WTC11 (cell line): ENCODE measurements at regions not wholly inside any gene's neighbourhood (a gene's known extent, or its start where the extent isn't known, plus 50 kb on each side); places are given as distances from the start of the nearest gene placed in this dataset.

Experiments used
- CREB1 ChIP-seq: sonication (generic); formaldehyde crosslinking; IDR thresholded peaks from 2 replicates; pipeline ENCODE4 v1.8.0; 2023; ENCODE audit warnings: mild to moderate bottlenecking, missing genetic modification reagents
- ELF4 ChIP-seq: sonication (generic); formaldehyde crosslinking; IDR thresholded peaks from 2 replicates; pipeline ENCODE4 v1.8.1; 2022; ENCODE audit warnings: low read depth, mild to moderate bottlenecking, moderate library complexity, missing genetic modification reagents
- FOXJ3 ChIP-seq: sonication (generic); formaldehyde crosslinking; IDR thresholded peaks from 2 replicates; pipeline ENCODE4 v1.9.0; 2021; ENCODE audit warnings: missing genetic modification reagents, mild to moderate bottlenecking, borderline replicate concordance
- NR1H2 ChIP-seq: sonication (generic); formaldehyde crosslinking; IDR thresholded peaks from 2 replicates; pipeline ENCODE4 v1.9.0; 2021; ENCODE audit warnings: mild to moderate bottlenecking, moderate library complexity, missing genetic modification reagents
- TCF7 ChIP-seq: sonication (generic); formaldehyde crosslinking; IDR thresholded peaks from 2 replicates; pipeline ENCODE4 v1.8.0; 2022; ENCODE audit warnings: mild to moderate bottlenecking, low read depth, missing genetic modification reagents, moderate library complexity
- TF ChIP-seq, protein P1 (sequence below): sonication (generic); formaldehyde crosslinking; IDR thresholded peaks from 2 replicates; pipeline ENCODE4 v1.8.1; 2022; ENCODE audit warnings: mild to moderate bottlenecking, missing genetic modification reagents, moderate library complexity, borderline replicate concordance
- TF ChIP-seq, protein P2 (sequence below): fragments of 200-600 bp; IDR thresholded peaks from 2 replicates; pipeline ENCODE4 v1.8.0; 2022; ENCODE audit warnings: antibody characterized with exemption
- TF ChIP-seq, protein P3 (sequence below): fragments of 250-450 bp; sonication (Bioruptor Pico); IDR thresholded peaks from 2 replicates; pipeline ENCODE4 v1.9.0; 2021; ENCODE audit warnings: moderate library complexity, mild to moderate bottlenecking, inconsistent platforms, borderline replicate concordance
- TF ChIP-seq, protein P4 (sequence below): sonication (generic); formaldehyde crosslinking; IDR thresholded peaks from 2 replicates; pipeline ENCODE4 v1.8.0; 2022; ENCODE audit warnings: mild to moderate bottlenecking, missing genetic modification reagents
- TF ChIP-seq, protein P5 (sequence below): sonication (generic); formaldehyde crosslinking; IDR thresholded peaks from 2 replicates; pipeline ENCODE4 v1.8.1; 2023; ENCODE audit warnings: mild to moderate bottlenecking, missing genetic modification reagents
- TF ChIP-seq, protein P6 (sequence below): sonication (generic); formaldehyde crosslinking; IDR thresholded peaks from 2 replicates; pipeline ENCODE4 v1.8.1; 2023; ENCODE audit warnings: mild to moderate bottlenecking, missing genetic modification reagents
- TF ChIP-seq, protein P7 (sequence below): sonication (generic); formaldehyde crosslinking; IDR thresholded peaks from 2 replicates; pipeline ENCODE4 v1.8.1; 2022; ENCODE audit warnings: missing genetic modification reagents, borderline replicate concordance

DNA sequence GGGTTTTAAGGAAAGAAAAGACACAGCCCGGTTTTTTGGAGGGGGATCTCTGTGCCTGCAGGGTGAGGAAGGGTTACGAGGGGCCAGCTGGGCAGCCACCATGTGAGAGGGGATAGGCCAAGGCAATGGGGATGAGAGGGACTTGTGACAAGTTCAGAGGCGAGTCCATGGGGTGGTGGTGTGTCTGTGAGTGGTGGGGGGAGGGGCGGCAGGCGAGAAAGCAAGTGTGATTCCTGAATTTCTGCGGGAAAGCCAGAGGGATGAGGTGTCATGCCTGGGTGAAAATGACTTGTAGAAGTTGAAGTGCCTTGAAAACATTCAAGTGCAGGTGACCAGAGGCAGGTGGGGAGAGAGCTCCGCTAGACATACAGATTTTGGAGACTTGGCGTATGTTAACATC is 61.0 kb upstream of the RNF32 start:
- TF ChIP-seq, protein P1, sequence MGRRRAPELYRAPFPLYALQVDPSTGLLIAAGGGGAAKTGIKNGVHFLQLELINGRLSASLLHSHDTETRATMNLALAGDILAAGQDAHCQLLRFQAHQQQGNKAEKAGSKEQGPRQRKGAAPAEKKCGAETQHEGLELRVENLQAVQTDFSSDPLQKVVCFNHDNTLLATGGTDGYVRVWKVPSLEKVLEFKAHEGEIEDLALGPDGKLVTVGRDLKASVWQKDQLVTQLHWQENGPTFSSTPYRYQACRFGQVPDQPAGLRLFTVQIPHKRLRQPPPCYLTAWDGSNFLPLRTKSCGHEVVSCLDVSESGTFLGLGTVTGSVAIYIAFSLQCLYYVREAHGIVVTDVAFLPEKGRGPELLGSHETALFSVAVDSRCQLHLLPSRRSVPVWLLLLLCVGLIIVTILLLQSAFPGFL (CRISPR knock-in tag): no peak
- TF ChIP-seq CREB1 (CRISPR knock-in tag) (no peak), ELF4 (CRISPR knock-in tag) (no peak), TCF7 (CRISPR knock-in tag) (no peak), NR1H2 (CRISPR knock-in tag) (no peak), FOXJ3 (CRISPR knock-in tag) (no peak)
- TF ChIP-seq, protein P2, sequence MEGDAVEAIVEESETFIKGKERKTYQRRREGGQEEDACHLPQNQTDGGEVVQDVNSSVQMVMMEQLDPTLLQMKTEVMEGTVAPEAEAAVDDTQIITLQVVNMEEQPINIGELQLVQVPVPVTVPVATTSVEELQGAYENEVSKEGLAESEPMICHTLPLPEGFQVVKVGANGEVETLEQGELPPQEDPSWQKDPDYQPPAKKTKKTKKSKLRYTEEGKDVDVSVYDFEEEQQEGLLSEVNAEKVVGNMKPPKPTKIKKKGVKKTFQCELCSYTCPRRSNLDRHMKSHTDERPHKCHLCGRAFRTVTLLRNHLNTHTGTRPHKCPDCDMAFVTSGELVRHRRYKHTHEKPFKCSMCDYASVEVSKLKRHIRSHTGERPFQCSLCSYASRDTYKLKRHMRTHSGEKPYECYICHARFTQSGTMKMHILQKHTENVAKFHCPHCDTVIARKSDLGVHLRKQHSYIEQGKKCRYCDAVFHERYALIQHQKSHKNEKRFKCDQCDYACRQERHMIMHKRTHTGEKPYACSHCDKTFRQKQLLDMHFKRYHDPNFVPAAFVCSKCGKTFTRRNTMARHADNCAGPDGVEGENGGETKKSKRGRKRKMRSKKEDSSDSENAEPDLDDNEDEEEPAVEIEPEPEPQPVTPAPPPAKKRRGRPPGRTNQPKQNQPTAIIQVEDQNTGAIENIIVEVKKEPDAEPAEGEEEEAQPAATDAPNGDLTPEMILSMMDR: no peak
- TF ChIP-seq, protein P3, sequence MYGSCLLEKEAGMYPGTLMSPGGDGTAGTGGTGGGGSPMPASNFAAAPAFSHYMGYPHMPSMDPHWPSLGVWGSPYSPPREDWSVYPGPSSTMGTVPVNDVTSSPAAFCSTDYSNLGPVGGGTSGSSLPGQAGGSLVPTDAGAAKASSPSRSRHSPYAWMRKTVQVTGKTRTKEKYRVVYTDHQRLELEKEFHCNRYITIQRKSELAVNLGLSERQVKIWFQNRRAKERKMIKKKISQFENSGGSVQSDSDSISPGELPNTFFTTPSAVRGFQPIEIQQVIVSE (CRISPR knock-in tag): no peak
- TF ChIP-seq, protein P4, sequence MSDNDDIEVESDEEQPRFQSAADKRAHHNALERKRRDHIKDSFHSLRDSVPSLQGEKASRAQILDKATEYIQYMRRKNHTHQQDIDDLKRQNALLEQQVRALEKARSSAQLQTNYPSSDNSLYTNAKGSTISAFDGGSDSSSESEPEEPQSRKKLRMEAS (CRISPR knock-in tag): no peak
- TF ChIP-seq, protein P5, sequence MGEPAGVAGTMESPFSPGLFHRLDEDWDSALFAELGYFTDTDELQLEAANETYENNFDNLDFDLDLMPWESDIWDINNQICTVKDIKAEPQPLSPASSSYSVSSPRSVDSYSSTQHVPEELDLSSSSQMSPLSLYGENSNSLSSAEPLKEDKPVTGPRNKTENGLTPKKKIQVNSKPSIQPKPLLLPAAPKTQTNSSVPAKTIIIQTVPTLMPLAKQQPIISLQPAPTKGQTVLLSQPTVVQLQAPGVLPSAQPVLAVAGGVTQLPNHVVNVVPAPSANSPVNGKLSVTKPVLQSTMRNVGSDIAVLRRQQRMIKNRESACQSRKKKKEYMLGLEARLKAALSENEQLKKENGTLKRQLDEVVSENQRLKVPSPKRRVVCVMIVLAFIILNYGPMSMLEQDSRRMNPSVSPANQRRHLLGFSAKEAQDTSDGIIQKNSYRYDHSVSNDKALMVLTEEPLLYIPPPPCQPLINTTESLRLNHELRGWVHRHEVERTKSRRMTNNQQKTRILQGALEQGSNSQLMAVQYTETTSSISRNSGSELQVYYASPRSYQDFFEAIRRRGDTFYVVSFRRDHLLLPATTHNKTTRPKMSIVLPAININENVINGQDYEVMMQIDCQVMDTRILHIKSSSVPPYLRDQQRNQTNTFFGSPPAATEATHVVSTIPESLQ (CRISPR knock-in tag): no peak
- TF ChIP-seq, protein P6, sequence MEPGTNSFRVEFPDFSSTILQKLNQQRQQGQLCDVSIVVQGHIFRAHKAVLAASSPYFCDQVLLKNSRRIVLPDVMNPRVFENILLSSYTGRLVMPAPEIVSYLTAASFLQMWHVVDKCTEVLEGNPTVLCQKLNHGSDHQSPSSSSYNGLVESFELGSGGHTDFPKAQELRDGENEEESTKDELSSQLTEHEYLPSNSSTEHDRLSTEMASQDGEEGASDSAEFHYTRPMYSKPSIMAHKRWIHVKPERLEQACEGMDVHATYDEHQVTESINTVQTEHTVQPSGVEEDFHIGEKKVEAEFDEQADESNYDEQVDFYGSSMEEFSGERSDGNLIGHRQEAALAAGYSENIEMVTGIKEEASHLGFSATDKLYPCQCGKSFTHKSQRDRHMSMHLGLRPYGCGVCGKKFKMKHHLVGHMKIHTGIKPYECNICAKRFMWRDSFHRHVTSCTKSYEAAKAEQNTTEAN (CRISPR knock-in tag): no peak
- TF ChIP-seq, protein P7, sequence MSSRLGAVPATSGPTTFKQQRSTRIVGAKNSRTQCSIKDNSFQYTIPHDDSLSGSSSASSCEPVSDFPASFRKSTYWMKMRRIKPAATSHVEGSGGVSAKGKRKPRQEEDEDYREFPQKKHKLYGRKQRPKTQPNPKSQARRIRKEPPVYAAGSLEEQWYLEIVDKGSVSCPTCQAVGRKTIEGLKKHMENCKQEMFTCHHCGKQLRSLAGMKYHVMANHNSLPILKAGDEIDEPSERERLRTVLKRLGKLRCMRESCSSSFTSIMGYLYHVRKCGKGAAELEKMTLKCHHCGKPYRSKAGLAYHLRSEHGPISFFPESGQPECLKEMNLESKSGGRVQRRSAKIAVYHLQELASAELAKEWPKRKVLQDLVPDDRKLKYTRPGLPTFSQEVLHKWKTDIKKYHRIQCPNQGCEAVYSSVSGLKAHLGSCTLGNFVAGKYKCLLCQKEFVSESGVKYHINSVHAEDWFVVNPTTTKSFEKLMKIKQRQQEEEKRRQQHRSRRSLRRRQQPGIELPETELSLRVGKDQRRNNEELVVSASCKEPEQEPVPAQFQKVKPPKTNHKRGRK (CRISPR knock-in tag): no peak
